GM06990 (cell line): ENCODE measurements at regions not wholly inside any gene's neighbourhood (a gene's known extent, or its start where the extent isn't known, plus 50 kb on each side); places are given as distances from the start of the nearest gene placed in this dataset.

Experiments
- DNase-seq: peaks from one replicate; pipeline ENCODE4 v3.0.0-alpha.2; 2011; ENCODE audit not compliant: insufficient read length; ENCODE audit errors: extremely low read depth
- H3K27me3 ChIP-seq: replicated peaks from 2 replicates; pipeline ENCODE4 v1.6.0; 2011; ENCODE audit warnings: low read length; ENCODE audit not compliant: control insufficient read depth, insufficient read depth
- H3K36me3 ChIP-seq: 2 replicates; pipeline ENCODE4 v1.5.1; 2011; ENCODE audit warnings: low read length; ENCODE audit not compliant: control insufficient read depth, insufficient read depth
- H3K4me3 ChIP-seq: replicated peaks from 2 replicates; pipeline ENCODE4 v1.5.1; 2011; ENCODE audit warnings: low read depth, mild to moderate bottlenecking, control low read depth, low read length
- CTCF ChIP-seq: IDR thresholded peaks from 2 replicates; pipeline ENCODE4 v1.5.1; 2011; ENCODE audit warnings: low read length, control low read depth, mild to moderate bottlenecking, inconsistent platforms; ENCODE audit not compliant: insufficient read depth, poor library complexity, severe bottlenecking

GRCh38 chr1:193733674-193734073, 547.3 kb upstream of the B3GALT2 start:
- Histone ChIP-seq H3K27me3 (no peaks in the 10 kb centered on the region), H3K4me3 (no peak overlapping the region), H3K36me3 (no peaks in the 10 kb centered on the region)
- no peak for DNase-seq
- no peak for TF ChIP-seq CTCF

GRCh38 chr1:193730017-193730416, 543.6 kb upstream of the B3GALT2 start:
- Histone ChIP-seq H3K4me3 (no peak overlapping the region), H3K36me3 (no peaks in the 10 kb centered on the region), H3K27me3 (no peaks in the 10 kb centered on the region)
- TF ChIP-seq CTCF = no peak
- no peak for DNase-seq

- DNase-seq = no peak
- no peak for TF ChIP-seq CTCF
- H3K27me3 ChIP-seq = no peaks in the 10 kb centered on the region
- no peaks in the 10 kb centered on the region for H3K36me3 ChIP-seq
- no peak overlapping the region for H3K4me3 ChIP-seq
These were observed 543.0 kb upstream of the B3GALT2 start for GRCh38 chr1:193729429-193729828.

- Histone ChIP-seq H3K4me3 (no peak overlapping the region), H3K36me3 (no peaks in the 10 kb centered on the region), H3K27me3 (no peaks in the 10 kb centered on the region)
- DNase-seq = no peak
- TF ChIP-seq CTCF = no peak
These were observed 541.4 kb upstream of the B3GALT2 start for GRCh38 chr1:193727850-193728249.

GRCh38 chr1:193726722-193727121, 540.3 kb upstream of the B3GALT2 start:
- Histone ChIP-seq H3K27me3 (no peaks in the 10 kb centered on the region), H3K36me3 (no peaks in the 10 kb centered on the region), H3K4me3 (no peak overlapping the region)
- no peak for DNase-seq
- TF ChIP-seq CTCF = no peak

GRCh38 chr1:193712392-193712791, 526.0 kb upstream of the B3GALT2 start:
- TF ChIP-seq CTCF = no peak
- Histone ChIP-seq H3K27me3 (no peaks in the 10 kb centered on the region), H3K4me3 (no peak overlapping the region), H3K36me3 (no peaks in the 10 kb centered on the region)
- no peak for DNase-seq
